Left lung (tissue), 4 donors: ENCODE measurements at regions not wholly inside any gene's neighbourhood (a gene's known extent, or its start where the extent isn't known, plus 50 kb on each side); places are given as distances from the start of the nearest gene placed in this dataset.

ENCODE experiments used
- ATAC-seq: fragments of 200-7000 bp; cut with Tn5 transposase; one replicate; pipeline ENCODE4 v1.9.1; 2020; ENCODE audit warnings: moderate library complexity
- DNase-seq, 4 donors: peaks; one replicate each; pipeline ENCODE4 v3.0.0-alpha.2; 2013 to 2020
- H3K27ac ChIP-seq, 2 donors: fragments of 200-600 bp; sonication (generic) in 1 of 2; one replicate each; pipeline versions ENCODE4 v1.5.0 to v1.8.0; 2020 to 2021
- H3K27me3 ChIP-seq, 2 donors: fragments of 200-600 bp; sonication (generic) in 1 of 2; one replicate each; pipeline versions ENCODE4 v1.5.0 to v1.8.0; 2020 to 2021
- H3K36me3 ChIP-seq, 2 donors: fragments of 200-600 bp; sonication (generic) in 1 of 2; one replicate each; pipeline versions ENCODE4 v1.5.0 to v1.8.0; 2020 to 2021
- H3K4me1 ChIP-seq, 2 donors: fragments of 200-600 bp; one replicate each; pipeline ENCODE4 v1.8.0; 2021
- H3K4me3 ChIP-seq, 2 donors: fragments of 200-600 bp; sonication (generic) in 1 of 2; one replicate each; pipeline versions ENCODE4 v1.5.0 to v1.8.0; 2020 to 2021; ENCODE audit warnings: mild to moderate bottlenecking in 1 of 2
- H3K9me3 ChIP-seq, 2 donors: fragments of 200-600 bp; sonication (generic) in 1 of 2; one replicate each; pipeline versions ENCODE4 v1.5.0 to v1.8.0; 2020 to 2021
- intact Hi-C, 2 donors: fragments of 100-400 bp; cut with DNase I; formaldehyde crosslinking; loops; one replicate each; pipeline versions ENCODE4 v1.11.2 to v1.14.2; 2022
- TF ChIP-seq, protein P1 (sequence below), 2 donors: fragments of 200-600 bp; sonication (generic) in 1 of 2; IDR thresholded peaks; one replicate each; pipeline versions ENCODE4 v1.5.0 to v1.8.0; 2021; ENCODE audit warnings: antibody characterized with exemption in 2 of 2
- donor health status: DM: no; HTN: yes; CAD: no.
- donor health status: DM: no; HTN: no; CAD: no.

DNA sequence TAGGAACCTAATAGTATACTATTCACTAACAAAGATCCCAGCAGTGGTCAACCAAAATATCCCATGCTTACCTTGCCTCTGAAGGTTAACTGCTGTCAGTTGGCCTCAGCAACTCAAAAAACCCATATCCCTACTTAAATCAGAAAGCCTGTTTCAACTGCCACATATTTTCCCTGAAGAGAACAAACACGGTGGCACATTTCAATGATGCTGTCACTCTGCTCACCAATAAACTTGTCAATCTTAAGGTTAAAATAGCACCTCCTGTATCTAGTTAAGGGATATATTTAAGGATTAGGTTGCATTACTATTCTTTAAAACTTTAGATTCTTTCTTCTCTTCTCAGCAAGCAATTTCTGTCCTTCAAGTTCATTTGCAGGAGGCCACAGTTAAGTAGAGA lies 986.9 kb downstream of the CDH18 start:
- Histone ChIP-seq H3K27ac (no peak overlapping the region), H3K27me3 (no peaks in the 10 kb centered on the region), H3K36me3 (no peaks in the 10 kb centered on the region), H3K4me1 (no peaks in the 10 kb centered on the region), H3K9me3 (peaks cover 0 to 4% of the 10 kb centered on the region in 2 donors), H3K4me3 (no peak overlapping the region)
- DNase-seq (no peak), ATAC-seq (no peak)
- TF ChIP-seq, protein P1, sequence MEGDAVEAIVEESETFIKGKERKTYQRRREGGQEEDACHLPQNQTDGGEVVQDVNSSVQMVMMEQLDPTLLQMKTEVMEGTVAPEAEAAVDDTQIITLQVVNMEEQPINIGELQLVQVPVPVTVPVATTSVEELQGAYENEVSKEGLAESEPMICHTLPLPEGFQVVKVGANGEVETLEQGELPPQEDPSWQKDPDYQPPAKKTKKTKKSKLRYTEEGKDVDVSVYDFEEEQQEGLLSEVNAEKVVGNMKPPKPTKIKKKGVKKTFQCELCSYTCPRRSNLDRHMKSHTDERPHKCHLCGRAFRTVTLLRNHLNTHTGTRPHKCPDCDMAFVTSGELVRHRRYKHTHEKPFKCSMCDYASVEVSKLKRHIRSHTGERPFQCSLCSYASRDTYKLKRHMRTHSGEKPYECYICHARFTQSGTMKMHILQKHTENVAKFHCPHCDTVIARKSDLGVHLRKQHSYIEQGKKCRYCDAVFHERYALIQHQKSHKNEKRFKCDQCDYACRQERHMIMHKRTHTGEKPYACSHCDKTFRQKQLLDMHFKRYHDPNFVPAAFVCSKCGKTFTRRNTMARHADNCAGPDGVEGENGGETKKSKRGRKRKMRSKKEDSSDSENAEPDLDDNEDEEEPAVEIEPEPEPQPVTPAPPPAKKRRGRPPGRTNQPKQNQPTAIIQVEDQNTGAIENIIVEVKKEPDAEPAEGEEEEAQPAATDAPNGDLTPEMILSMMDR (IDR thresholded peaks at IDR 0.05), result no peak
- intact Hi-C loops, result no loop called here

DNA sequence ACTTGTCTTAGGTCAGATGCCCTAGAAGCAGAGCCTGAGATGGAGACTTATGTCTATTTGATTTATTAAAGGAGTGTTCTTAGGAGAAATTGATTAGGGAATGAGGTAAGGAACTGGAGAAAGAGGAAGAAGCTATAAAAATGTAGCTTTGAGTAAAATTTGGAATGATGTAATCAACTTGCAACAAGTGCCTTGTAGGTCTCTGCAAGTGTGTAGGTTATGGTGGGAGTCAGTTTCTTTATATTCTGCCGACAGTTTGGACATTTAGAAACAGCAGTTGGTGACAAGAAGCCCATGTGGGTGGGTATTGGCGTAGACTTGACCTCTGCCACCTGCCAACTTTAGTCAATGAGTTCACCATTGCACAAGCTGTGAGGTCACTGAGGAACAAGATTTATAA lies 986.5 kb downstream of the CDH18 start:
- no peak overlapping the region for H3K4me3 ChIP-seq
- no peaks in the 10 kb centered on the region for H3K4me1 ChIP-seq
- TF ChIP-seq, protein P1 (IDR thresholded peaks at IDR 0.05), result no peak
- intact Hi-C loops, result no loop called here
- no peaks in the 10 kb centered on the region for H3K27me3 ChIP-seq
- DNase-seq (no peak), ATAC-seq (no peak)
- H3K9me3 ChIP-seq, result peaks cover 0 to 4% of the 10 kb centered on the region in 2 donors
- H3K27ac ChIP-seq, result no peak overlapping the region
- H3K36me3 ChIP-seq, result no peaks in the 10 kb centered on the region

DNA sequence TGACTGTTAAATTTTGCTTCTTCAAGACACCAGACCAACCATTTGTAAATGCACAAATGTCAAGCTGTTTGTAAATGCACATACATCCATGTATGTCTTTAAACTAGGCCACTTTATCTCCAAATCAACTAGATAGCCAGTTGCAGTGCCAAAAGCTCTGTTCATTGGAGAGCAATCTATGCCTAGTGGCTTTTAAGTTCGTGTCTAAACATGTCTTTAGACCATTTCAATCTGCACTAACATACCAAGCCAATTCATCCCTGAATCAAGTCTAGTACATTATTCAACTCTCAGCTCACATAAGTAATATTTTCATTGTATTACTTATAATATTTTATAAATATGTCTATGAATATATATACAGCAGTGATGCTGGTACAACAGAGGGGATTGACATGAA lies 985.9 kb downstream of the CDH18 start:
- no peak overlapping the region for H3K27ac ChIP-seq
- peaks cover 0 to 4% of the 10 kb centered on the region in 2 donors for H3K9me3 ChIP-seq
- ATAC-seq (no peak), DNase-seq (no peak)
- H3K27me3 ChIP-seq, result no peaks in the 10 kb centered on the region
- intact Hi-C loops, result no loop called here
- H3K4me1 ChIP-seq, result no peaks in the 10 kb centered on the region
- H3K4me3 ChIP-seq, result no peak overlapping the region
- H3K36me3 ChIP-seq, result no peaks in the 10 kb centered on the region
- TF ChIP-seq, protein P1 (IDR thresholded peaks at IDR 0.05), result no peak

DNA sequence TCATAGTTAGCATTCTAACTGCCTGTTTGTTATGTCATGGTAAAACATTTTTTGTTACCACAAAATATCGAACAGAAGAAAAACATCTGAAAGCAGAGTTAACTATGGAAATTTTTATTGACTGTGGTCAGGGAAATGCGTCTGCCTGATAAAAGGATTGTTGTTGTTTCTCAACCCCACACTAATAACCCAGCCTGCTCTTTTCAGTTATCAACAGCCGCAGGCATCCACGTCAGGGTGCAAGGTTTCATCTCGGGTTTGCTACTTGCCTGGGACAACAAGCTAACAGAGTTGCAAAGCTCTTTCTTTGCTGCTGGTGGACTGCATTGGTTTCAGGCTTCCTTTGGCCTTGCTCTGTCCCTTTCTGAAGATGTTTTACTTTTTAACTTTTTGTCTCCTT lies 969.2 kb downstream of the CDH18 start:
- intact Hi-C loops, result no loop called here
- no peak for DNase-seq
- H3K27ac ChIP-seq, result no peak overlapping the region
- H3K27me3 ChIP-seq, result no peaks in the 10 kb centered on the region
- H3K4me3 ChIP-seq, result no peak overlapping the region
- no peak for ATAC-seq
- peaks cover 0 to 2% of the 10 kb centered on the region in 2 donors for H3K9me3 ChIP-seq
- TF ChIP-seq, protein P1 (IDR thresholded peaks at IDR 0.05), result no peak
- no peaks in the 10 kb centered on the region for H3K4me1 ChIP-seq
- no peaks in the 10 kb centered on the region for H3K36me3 ChIP-seq

DNA sequence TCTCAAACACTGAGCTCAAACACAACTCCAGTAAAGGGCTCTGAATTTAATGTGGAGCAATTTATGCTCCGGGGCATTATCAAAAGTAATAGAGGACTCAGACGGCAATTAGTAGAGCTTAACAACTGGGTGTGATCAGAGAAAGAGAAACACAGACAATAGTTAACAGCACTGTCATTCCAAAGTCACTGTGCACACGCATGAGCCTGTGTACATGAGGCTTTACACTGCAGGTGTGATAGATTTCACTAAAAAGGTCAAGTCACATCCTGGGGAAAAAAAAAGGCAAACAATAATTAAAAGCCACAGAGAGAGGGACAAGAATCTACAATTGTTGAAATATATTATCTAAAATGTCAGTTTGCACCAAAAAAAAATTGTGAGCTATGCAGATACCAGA lies 956.5 kb downstream of the CDH18 start:
- DNase-seq (no peak), ATAC-seq (no peak)
- Histone ChIP-seq H3K4me3 (no peak overlapping the region), H3K4me1 (no peaks in the 10 kb centered on the region), H3K27ac (no peak overlapping the region), H3K27me3 (no peaks in the 10 kb centered on the region), H3K9me3 (peaks cover 0 to 13% of the 10 kb centered on the region in 2 donors), H3K36me3 (no peaks in the 10 kb centered on the region)
- intact Hi-C loops, result no loop called here
- TF ChIP-seq, protein P1 (IDR thresholded peaks at IDR 0.05), result no peak
